ENCODE measurements at regions not wholly inside any gene's neighbourhood (a gene's known extent, or its start where the extent isn't known, plus 50 kb on each side); places are given as distances from the start of the nearest gene placed in this dataset.
A peak's percentile ranks its signal among the peaks of the same experiment; 100 is the strongest.

DNA sequence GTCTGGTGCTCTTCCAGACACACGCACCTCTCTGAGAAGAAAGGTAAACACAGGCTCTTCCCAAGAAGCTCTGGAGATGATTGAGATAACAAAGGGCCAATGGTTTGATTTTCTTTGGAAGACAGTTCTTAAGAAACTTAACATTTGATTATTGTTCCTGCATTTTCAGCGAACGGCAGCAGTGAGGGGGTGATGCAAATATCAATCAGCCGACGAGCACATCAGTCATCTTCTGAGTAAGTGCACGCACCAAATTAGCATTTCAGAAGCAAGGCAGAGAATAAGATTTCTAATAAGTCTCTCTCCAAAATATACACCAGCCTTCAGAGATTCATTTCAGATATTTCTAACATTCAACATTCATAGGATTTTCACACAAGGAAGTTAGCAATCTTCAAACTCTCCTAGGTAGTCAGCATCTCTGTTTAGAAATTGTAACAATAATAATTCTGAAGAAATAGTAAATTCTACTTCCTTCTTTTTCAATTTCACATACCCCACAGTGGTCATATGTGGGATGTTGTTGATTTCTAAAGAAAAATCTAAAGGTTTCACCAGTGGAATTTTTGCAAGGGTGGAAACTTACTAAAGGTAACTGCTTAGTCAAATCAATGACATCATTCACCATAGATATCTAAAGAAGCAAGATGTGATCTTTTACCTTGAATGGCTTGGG lies 250.3 kb downstream of the SEC61B start:
- no peak overlapping the region for H3K4me3 ChIP-seq (ENCODE audit: low read depth, low read length)
- H3K4me1 ChIP-seq = peaks cover 17% of the 10 kb centered on the region
- H3K27me3 ChIP-seq = no peaks in the 10 kb centered on the region
- H3K36me3 ChIP-seq = no peaks in the 10 kb centered on the region
- TF ChIP-seq, protein P1, sequence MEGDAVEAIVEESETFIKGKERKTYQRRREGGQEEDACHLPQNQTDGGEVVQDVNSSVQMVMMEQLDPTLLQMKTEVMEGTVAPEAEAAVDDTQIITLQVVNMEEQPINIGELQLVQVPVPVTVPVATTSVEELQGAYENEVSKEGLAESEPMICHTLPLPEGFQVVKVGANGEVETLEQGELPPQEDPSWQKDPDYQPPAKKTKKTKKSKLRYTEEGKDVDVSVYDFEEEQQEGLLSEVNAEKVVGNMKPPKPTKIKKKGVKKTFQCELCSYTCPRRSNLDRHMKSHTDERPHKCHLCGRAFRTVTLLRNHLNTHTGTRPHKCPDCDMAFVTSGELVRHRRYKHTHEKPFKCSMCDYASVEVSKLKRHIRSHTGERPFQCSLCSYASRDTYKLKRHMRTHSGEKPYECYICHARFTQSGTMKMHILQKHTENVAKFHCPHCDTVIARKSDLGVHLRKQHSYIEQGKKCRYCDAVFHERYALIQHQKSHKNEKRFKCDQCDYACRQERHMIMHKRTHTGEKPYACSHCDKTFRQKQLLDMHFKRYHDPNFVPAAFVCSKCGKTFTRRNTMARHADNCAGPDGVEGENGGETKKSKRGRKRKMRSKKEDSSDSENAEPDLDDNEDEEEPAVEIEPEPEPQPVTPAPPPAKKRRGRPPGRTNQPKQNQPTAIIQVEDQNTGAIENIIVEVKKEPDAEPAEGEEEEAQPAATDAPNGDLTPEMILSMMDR (IDR thresholded peaks at IDR 0.05; ENCODE audit: low read depth, low read length) = no peak
- no peaks in the 10 kb centered on the region for H3K9me3 ChIP-seq
- DNase-seq = no peak

DNA sequence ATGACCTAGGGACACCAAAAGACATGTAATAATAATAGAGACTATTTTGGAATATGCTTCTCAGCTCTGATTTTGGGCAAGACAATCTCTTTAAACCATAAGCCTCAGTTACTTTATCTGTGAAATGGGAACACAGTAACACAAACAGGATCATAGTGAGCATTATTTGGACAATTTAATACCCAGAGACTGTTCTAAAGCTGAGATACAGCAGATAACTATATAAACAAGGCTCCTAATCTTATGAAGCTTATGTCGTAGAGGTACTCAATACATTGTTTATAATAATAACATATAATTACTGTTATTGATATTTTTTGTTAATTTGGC lies 250.8 kb downstream of the SEC61B start:
- H3K9me3 ChIP-seq = no peaks in the 10 kb centered on the region
- H3K36me3 ChIP-seq = no peaks in the 10 kb centered on the region
- TF ChIP-seq, protein P1 (IDR thresholded peaks at IDR 0.05; ENCODE audit: low read depth, low read length) = no peak
- H3K4me3 ChIP-seq (ENCODE audit: low read depth, low read length) = no peak overlapping the region
- peaks cover 20% of the 10 kb centered on the region for H3K4me1 ChIP-seq
- no peaks in the 10 kb centered on the region for H3K27me3 ChIP-seq
- DNase-seq = no peak

GRCh38 chr9:99474186-99474585 lies 252.1 kb downstream of the SEC61B start:
- Histone ChIP-seq H3K4me3 (ENCODE audit: low read depth, low read length) (no peak overlapping the region), H3K4me1 (peaks cover 29% of the 10 kb centered on the region), H3K36me3 (no peaks in the 10 kb centered on the region), H3K27me3 (no peaks in the 10 kb centered on the region), H3K9me3 (no peaks in the 10 kb centered on the region)
- TF ChIP-seq, protein P1 (IDR thresholded peaks at IDR 0.05; ENCODE audit: low read depth, low read length) = no peak
- DNase-seq = no peak

DNA sequence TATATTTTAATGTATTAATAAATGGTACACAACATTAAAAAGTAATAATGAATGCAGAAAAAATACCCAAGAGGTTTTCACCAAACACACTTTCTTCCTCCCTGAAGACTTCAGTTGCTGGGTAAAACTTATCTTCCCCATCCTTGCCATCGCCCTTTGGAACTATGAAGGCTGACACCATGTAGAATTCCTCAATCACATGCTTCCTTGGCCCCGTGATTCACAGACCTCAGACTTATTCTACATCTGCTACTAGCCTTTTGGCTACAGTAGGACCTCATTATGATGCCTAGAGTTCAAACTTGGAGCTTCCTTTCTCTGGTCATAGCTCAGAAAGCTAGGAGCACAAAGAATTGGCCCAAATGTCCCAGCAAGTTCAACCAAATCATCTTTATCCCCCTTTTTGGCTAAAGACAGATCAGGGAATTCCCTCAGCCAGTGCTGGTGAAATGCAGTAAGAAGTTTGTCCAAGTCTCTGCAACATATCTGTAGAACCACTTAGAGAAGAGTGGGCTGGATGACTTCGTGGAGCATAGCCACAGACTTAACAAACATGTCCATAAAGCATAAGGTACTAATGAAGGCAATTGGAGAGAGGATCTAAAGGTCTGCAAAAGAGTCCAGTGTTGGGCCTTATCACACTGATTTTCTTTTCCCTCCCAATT lies 253.5 kb downstream of the SEC61B start:
- Histone ChIP-seq H3K4me3 (ENCODE audit: low read depth, low read length) (no peak overlapping the region), H3K36me3 (no peaks in the 10 kb centered on the region), H3K9me3 (no peaks in the 10 kb centered on the region), H3K27me3 (no peaks in the 10 kb centered on the region), H3K4me1 (peaks cover 38% of the 10 kb centered on the region)
- DNase-seq = no peak
- TF ChIP-seq, protein P1 (IDR thresholded peaks at IDR 0.05; ENCODE audit: low read depth, low read length) = no peak

- Histone ChIP-seq H3K4me3 (ENCODE audit: low read depth, low read length) (no peak overlapping the region), H3K4me1 (peaks cover 37% of the 10 kb centered on the region), H3K9me3 (no peaks in the 10 kb centered on the region), H3K27me3 (no peaks in the 10 kb centered on the region), H3K36me3 (no peaks in the 10 kb centered on the region)
- TF ChIP-seq, protein P1 (IDR thresholded peaks at IDR 0.05; ENCODE audit: low read depth, low read length) = 0 out of 2 replicates have a peak, but pooled peaks have one; percentile 6
- DNase-seq = peak; percentile 97
These were observed 256.5 kb downstream of the SEC61B start for GRCh38 chr9:99478469-99479027.

DNA sequence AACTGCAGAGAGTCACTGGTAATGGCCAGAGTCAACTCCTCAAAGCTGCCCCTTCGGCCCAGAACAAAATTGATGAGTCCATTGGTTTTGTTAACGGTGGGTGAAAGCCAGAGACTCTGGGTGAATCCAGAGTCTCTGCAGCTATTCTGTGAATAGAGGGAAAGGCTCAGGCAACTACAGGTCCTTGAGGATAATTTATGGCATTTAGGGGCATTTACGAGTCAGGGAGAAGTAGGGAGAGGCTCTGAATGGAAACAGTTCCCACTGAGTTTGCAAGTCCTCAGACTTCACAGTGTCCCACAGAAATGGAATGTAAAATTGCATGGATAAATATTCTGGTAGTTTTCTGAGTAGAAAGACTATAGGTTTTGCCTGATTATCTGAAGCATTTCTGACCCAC lies 257.8 kb downstream of the SEC61B start:
- no peak for DNase-seq
- Histone ChIP-seq H3K36me3 (no peaks in the 10 kb centered on the region), H3K4me1 (peaks cover 36% of the 10 kb centered on the region), H3K27me3 (no peaks in the 10 kb centered on the region), H3K9me3 (no peaks in the 10 kb centered on the region), H3K4me3 (ENCODE audit: low read depth, low read length) (no peak overlapping the region)
- TF ChIP-seq, protein P1 (IDR thresholded peaks at IDR 0.05; ENCODE audit: low read depth, low read length) = no peak

Data from BE2C (cell line).